ENCODE measurements at regions not wholly inside any gene's neighbourhood (a gene's known extent, or its start where the extent isn't known, plus 50 kb on each side); places are given as distances from the start of the nearest gene placed in this dataset.

- TF ChIP-seq CTCF (conservative IDR thresholded peaks at IDR 0.05; ENCODE audit: low read depth, low read length) (no peak), EZH2phosphoT487 (IDR thresholded peaks at IDR 0.05; ENCODE audit: borderline replicate concordance, low read length) (no peak), EZH2 (IDR thresholded peaks at IDR 0.05; ENCODE audit: low read length, unreplicated experiment) (no peak)
Observed at GRCh38 chrX:94430091-94430490, 756.1 kb downstream of the FAM133A start.
